NOMO-1 (cell line): ENCODE measurements at regions not wholly inside any gene's neighbourhood (a gene's known extent, or its start where the extent isn't known, plus 50 kb on each side); places are given as distances from the start of the nearest gene placed in this dataset.

Source experiments
- DNase-seq, 2 experiments: peaks; one replicate each; lab custom pipeline; 2025; ENCODE audit not compliant: unreplicated experiment in 2 of 2; lab: John Stamatoyannopoulos, UW

DNA sequence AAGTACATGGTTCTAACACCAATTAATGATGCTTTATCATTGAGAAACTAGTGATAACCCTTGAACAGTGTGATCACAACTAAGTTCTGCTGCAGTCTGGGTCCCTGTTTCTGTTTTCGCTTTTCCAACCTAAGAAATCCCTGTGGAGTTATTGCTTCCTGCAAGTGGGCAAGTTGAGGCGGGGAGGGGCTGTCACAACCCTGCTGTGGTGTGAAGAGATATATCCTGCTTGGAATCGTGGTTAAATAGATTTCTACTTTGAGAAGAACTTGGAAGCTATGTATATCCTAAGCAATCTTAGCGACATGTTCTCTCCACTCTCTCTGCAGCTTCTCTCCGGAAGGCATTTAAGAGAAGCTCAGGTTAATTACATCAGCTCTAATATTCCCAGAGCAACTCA, 1223.6 kb downstream of the EPHA7 start:
- no peak for DNase-seq

DNA sequence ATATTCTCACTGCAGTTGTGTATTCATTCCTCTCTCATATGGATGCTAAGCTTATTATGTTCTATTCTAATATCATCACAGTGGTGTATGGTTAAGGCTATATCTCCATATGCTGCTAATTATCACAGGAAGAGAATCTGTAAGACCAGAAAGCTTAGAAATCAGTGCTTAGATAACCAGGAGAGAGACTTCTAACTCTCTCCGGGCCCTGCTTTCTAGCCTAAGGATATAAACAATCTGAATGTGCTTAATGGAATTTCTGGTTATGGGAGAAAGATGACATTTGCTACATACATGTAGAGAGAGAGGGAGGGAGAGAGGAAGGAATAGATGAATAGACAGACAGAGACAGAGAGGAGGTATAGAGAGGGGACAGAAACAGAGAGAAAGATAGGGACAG, 1231.3 kb downstream of the EPHA7 start:
- DNase-seq, result no peak

DNA sequence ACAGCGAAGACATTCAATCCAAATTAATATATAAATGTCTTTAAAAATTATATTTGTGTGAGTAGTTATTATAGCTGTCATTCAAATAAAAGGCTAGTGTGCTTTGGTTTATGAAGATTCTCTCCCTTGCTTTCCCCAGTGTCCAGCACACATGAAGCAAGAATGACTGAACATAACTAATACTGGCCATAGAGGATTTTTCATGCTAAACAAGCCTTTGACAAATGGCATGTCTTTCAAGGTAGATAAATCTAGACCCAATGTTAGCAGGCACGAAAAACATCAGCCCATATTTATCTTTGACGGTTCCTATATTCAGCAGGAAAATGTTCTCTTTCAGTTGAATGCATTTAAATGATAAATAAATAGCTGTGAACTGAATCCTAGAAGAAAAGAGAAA, 1234.4 kb downstream of the EPHA7 start:
- no peak for DNase-seq

DNA sequence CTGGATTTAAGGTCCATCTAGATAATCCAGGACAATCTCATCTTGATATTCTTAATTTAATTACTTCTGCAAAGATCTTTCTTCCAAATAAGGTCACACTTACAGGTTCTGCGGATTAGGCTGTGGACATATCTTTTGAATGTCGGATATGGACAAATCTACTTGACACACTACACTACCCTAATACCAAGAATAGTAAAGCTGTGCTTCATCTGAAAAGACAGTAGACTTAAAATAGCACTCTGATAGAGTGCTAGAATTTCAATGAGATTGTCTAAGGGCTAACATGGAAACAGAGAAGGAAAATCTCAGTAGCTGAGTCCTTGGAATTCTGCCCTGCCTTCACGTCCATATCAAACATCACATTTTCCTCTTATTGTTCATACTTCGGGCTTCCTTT, 1238.0 kb downstream of the EPHA7 start:
- no peak for DNase-seq

DNA sequence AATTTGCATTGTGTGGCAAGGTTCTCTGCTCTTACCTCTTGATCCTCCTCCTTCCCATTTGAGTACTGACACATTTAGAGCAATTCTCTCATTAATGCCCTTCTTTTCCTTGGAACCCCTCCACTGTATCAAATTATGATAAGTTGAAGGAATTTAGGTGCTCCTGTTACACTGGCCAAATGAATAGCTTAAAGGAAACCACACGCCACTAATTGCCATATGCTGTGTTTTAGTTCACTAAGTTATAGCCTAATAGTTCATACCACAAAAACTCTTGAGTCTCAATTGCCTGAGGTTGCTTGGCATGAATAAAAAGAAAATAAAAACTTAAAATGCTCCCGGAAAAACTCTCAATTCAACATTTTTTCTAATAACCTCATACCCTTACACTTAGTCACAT, 1239.3 kb downstream of the EPHA7 start:
- no peak for DNase-seq

DNA sequence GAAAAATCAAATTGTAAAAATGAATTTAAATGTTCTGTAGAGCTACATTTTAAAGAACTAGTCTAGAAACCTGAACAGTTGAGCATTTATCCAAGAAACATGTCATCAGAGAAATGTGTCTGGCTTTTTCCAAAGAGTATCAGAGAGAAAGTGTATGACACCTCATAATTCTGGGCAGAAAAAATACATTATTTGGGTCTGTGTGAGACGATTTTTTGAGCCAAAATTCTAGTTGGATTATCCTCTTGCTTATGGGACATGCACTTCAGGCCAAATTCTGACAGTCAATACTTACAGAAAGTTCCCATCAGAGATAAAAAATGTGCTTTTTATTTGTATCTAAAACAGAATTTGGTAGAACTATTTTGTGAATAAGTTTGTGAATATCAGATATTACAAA, 1242.7 kb downstream of the EPHA7 start:
- DNase-seq, result no peak

DNA sequence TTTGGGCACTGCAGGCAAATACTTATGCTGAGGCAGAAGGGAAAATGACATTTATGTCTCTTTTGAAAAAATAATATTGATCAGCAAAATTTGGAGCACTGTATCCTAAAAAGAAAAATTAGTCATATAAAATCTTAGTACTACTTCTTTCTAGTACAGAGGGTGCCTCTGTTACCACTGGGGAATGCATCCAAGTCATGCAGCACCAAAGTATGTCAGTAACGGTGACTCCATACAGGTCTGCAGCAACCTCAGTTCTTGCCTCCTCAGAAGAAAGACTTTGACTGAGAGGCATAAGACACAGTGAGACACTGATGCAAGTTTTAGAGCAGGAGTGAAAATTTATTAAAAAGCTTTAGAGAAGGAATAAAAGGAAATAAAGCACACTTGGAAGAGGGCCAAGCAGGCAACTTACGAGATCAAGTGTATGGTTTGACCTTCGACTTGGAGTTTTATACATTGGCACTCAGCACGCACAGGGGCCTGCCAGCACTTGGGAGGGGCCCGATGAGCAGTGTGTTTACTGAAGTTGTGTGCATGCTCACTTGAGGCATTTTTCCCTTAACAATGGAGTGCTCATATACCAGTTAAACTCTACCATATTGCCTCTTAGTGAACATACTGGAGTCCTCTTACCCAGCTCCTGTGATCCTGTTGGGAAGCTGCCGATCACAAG, 1244.8 kb downstream of the EPHA7 start:
- no peak for DNase-seq

DNA sequence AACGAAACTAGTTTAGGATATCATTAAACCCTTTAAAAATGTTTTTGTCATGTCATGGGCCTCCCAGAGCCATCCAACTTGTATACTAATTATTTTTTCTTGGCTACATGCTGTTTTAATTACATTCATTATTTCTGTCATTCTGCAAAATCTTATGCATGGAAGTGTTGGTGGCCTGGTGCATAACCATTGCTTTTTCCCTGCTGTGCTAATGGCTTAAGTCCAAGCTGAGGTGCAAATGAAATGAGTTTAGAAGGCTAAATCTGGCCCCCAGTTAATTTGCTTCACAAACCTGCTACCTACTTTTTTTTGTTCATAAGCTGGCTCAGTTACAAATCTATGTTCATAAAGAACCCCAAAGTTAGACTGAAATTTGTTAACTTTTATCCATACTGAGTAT, 1249.9 kb downstream of the EPHA7 start:
- no peak for DNase-seq

DNA sequence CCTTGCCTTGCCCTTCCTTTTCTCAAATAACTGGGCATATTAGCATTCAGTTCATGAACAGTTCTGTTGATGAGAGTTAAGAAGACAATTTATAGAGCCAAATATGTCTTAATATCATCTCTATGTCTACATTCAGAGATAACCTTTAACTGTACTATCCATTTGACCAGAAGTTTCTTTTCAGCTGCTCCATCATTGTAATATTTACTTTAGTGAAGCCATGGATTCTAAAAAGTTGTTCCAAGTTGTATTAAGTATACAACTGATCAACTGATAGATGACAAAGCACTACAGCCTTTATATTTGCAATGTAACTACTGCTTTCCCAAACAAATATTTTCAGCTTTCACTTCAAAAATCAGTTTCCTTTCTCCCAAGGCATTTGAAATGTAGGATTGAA, 1252.7 kb downstream of the EPHA7 start:
- no peak for DNase-seq

DNA sequence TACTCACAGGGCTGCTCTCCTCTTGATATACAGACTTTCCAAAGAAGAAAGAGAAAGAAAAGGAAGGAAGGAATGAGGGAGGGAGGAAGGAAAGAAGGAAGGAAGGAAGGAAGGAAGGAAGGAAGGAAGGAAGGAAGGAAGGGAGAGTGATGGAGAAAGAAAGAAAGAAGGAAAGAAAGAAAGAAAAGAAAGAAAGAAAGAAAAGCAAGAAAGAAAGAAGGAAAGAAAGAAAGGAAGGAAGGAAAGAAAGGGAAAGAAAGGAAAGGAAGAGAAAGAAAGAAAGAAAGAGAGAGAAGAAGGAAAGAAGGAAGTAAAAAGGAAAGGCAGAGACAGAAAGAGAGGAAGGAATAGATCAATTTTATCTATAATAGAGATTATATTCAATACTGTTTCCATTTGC, 1257.4 kb downstream of the EPHA7 start:
- DNase-seq, result no peak

DNA sequence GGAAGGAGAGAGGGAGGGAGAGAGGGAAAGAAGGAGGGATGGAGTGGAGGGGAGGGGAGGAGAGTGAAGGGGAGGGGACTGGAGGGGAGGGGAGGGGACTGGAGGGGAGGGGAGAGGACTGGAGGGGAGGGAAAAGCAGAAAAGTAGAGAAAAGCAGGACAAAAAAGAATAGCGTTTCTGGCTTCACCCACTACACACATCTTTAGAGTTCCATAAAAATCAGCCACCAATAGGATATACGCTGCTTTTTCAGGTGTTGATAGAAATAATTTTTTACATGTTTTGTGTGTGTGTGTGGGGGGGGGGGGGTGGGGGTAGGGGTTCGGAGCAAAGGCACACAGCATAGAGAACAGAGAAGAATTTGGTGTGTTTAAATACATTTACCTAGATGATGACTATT, 1259.1 kb downstream of the EPHA7 start:
- no peak for DNase-seq

DNA sequence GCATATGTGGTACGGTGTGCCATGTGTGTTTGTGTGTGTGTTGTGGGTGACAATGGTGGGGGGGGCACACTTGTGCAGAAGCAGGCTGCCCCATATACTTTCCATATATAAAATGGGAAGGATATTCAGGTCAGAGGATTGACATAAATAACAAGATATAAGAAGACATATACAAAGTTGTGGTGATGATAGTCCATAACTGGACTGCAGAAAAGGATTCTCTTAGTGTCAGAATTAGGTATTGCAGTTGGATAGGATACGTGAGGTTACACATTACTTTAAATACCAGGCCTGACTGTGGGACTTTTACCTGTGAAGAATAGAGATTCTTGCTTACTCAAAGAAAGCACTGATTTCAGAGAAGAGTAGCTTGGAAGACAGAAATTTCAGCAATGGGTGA, 1260.3 kb downstream of the EPHA7 start:
- DNase-seq, result no peak

DNA sequence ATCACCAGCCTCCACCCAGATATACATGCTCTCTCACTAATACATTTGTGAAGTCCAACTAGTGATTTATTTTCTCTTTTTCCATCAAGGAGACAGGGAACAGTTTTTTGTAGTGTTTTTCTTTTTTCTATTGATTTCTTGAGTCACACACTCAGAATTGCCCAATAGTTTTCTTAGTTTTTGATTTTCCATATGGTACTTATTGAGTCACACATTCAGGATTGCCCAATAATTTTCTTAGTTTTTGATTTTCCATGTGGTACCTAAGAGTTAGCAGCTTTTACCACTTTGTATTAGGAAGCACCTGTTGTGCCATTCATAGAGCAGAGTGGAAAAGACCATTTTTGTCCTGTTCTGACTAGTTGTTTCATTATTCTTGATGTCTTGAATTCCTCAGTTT, 1268.8 kb downstream of the EPHA7 start:
- no peak for DNase-seq

DNA sequence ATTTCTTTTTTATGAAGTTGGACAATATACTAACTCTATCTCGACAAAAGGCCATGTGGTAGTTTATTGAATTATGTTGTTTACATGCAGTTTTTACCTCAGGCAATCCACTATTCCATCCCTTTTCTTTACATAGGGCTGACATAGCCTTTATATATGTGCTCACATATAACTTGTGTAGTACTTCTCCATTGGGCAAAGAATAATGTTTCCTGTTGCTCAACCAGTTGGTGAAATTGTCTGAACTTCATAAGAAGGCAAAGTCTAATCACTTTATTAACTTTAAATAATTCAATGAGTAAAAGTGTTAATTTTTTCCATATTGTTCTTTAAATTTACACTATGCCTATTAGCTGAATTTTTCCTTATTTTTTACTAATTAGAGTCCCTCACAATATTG, 1272.1 kb downstream of the EPHA7 start:
- peak; percentile 54 to 81 for DNase-seq

DNA sequence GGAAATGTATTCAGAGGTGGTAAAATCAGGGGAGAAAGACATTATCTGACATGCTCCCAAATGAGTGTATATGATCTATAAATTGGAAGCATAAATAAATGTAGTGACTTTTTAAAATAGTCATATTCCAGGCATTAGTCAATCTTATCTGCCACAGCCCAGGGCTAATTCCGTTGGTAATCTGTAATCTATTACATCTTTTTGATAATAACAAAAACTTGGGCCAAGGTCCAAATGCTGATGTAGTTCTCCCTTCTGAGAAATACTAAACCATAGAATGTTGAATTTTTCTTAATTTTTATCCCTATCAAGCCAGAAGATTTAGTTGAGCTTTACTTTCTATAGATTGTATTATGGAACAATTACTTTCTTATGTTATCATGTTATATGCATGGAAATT, 1279.8 kb downstream of the EPHA7 start:
- no peak for DNase-seq

DNA sequence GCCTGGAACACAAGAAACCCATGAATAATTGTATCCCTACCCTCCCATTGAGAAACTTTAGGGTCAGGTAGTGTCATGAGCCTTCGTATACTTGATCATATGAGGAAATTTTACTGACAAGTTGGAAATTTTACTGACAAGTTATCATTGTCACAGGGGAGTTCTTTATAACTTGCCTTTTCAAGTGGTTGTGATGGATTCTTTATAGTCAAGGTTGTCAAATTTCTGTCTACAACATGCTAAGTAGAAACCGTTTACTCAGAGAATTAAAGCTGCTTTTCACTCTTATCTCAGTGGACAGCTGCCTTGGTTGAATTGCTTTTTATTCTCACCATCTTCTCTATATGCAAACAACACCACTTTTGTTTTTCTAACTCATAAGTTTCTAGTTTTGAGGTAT, 1286.4 kb downstream of the EPHA7 start:
- DNase-seq, result no peak

DNA sequence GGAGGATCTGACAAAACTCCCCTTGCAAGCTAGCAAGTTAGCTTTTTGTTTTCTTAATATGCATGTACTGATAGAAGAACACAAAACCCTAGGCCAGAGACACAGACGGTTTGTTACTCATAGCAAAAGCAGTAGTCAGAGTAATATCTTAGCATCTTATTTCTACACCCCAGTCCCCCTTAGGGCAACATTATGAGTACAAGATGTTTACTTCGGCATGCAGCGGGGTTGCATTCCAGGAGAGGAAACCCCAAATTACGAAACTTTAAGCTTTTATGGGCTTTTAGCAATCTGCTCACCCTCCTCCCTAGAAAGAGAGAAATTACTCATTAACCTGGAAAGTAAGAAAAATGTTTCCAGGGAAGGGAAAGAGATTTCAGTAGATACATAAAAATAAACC, 1286.9 kb downstream of the EPHA7 start:
- DNase-seq, result peak; percentile 42 to 55

DNA sequence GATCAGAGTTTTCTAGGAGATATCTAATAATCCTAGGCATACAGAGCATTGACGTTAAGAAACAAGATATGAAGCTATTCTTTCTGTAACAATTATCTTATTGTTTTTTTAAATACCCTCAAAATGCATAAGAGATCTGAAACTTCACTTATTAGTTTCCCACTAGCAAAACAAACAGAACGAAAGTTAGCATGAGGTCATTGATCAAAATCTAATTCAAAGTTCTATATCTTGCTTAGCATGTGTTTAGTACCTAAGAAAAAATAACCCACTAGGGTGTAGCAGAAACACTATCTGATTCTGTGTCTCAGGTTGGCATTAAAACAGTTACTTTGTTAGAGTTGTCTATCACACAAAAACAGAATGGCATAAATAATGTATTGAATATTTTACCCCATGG, 1288.4 kb downstream of the EPHA7 start:
- DNase-seq, result no peak

DNA sequence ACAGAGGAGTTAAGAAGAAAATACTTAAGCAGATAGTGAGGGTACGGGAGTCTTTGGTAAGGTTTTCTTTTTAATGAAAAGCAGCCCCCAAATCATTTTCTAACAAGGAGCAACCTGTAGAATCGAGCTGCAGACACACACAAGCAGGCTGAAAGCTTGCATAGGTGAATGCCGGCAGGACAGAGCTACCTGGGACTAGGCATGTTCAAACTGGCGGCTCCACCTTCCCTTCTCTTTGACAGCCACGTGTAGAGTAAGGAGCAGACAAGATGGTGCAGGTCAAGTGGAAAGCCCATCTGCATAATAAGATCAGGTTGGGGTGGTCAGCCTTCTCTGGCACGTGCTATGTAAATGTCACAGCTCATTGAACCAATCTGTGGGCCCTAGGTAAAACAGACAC, 1292.4 kb downstream of the EPHA7 start:
- no peak for DNase-seq

DNA sequence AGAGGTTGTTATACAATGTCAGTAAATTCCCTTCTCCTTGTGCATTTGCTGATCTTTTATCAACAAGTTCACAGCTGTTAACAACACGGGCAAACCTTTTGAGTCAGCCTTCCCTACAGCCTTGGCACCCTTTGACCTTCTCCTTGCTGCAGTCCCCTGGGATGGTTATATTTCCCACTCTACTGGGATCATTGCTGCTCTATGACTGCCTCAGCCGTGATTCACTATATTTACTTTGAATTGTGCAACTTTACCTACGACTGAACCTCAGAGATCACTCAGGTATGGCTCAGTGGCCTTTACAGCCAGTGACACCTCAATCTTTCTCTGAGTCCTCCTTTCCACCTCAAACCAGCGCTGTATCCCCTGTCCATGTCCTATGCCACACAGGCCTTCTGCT, 1293.3 kb downstream of the EPHA7 start:
- no peak for DNase-seq

DNA sequence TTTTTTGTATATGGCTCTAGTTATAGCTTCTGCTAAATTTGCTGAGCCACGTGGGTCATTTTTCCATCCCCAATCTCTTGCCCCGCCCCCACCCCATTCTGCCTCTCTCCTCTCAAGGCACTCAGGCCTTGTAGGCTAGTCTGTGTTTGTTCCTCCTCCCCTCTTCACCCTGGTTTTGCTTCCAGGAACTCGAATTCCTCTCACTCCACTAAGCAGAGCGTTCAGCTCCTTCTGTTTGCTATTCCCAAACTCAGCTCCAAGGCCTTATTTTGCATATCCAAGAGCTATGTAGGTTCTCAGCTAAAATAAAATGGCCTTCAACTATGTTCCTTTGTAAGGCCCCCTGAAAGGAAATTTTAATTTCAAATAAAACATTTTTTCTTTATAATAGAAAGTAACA, 1293.7 kb downstream of the EPHA7 start:
- no peak for DNase-seq

DNA sequence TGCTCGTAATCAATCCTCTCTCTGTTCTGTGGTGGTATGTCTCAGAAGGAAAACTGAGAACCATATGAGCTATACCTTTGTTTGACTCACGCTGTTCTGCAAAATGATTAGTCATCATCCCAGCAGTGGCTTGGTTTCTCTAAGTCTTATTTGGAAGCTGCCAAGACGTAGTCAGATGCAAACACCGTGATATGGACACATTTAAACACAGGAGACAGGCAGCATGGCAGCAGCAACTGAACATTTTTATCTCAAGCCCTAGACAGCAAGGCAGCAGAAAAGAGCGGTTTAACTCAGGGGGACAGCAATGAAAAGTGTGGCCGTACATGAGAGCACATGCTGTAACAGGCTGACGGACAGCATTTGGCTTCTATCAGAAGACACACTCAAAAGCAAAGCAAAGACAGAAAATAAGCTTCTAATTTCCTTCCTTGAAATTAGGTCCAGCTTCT, 1295.1 kb downstream of the EPHA7 start:
- no peak for DNase-seq

DNA sequence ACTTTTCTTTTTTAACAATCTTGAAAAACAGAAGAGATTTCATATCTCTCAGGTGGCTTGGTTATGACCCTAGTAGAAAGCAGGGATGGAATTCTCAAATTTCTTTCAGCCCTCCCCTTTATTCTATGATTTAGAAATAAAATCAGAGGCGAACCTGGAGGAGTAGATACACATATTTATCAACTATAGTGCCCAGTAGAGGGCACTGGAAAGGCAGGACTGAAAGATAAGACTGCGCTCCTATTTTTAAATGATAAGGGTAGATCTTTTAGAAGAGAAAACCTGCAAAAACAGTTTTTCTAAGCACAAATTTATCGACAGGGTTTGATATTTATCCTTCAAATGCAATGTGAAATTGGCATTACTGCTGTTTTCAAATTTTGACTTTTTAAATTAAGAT, 1296.6 kb downstream of the EPHA7 start:
- peak in 1 of 2 experiments; percentile 15 for DNase-seq
